Astrocyte (in vitro differentiated cells and primary cell): ENCODE measurements at regions not wholly inside any gene's neighbourhood (a gene's known extent, or its start where the extent isn't known, plus 50 kb on each side); places are given as distances from the start of the nearest gene placed in this dataset.
"Not testable (repeated sequence)": the region's sequence is repeated elsewhere in the genome, so short reads cannot be mapped to it uniquely, and the experiment has no call there.

Experiments
- DNase-seq: peaks from one replicate; pipeline ENCODE4 v3.0.0-alpha.2; 2010; ENCODE audit warnings: low read depth
- FAIRE-seq: peaks from 2 replicates; lab custom pipeline; 2011; peaks lifted over from hg19 to GRCh38; lab: Jason Lieb, UNC
- H2AFZ ChIP-seq: 2 replicates; pipeline ENCODE4 v1.6.0; 2012; ENCODE audit warnings: low read depth, low read length, inconsistent platforms
- H3K27ac ChIP-seq: 2 replicates; pipeline ENCODE4 v1.5.1; 2011; ENCODE audit warnings: low read depth, low read length, inconsistent platforms
- H3K27me3 ChIP-seq: 2 replicates; pipeline ENCODE4 v1.6.0; 2011; ENCODE audit warnings: low read length, inconsistent platforms; ENCODE audit not compliant: insufficient read depth
- H3K36me3 ChIP-seq: 2 replicates; pipeline ENCODE4 v1.5.1; 2011; ENCODE audit warnings: low read length, inconsistent platforms; ENCODE audit not compliant: insufficient read depth
- H3K4me1 ChIP-seq: 2 replicates; pipeline ENCODE4 v1.5.1; 2011; ENCODE audit warnings: low read length, inconsistent platforms; ENCODE audit not compliant: insufficient read depth
- H3K4me2 ChIP-seq: 2 replicates; pipeline ENCODE4 v1.6.0; 2012; ENCODE audit warnings: low read length, inconsistent platforms
- H3K4me3 ChIP-seq: 2 replicates; pipeline ENCODE4 v1.5.1; 2011; ENCODE audit warnings: low read depth, mild to moderate bottlenecking, low read length, inconsistent platforms; ENCODE audit not compliant: insufficient read depth
- H3K79me2 ChIP-seq: 2 replicates; pipeline ENCODE4 v1.6.0; 2012; ENCODE audit warnings: mild to moderate bottlenecking, low read length, inconsistent platforms; ENCODE audit not compliant: insufficient read depth
- H3K9ac ChIP-seq: 2 replicates; pipeline ENCODE4 v1.6.0; 2012; ENCODE audit warnings: mild to moderate bottlenecking, low read length, inconsistent platforms
- H3K9me3 ChIP-seq: 2 replicates; pipeline ENCODE4 v1.5.1; 2012; ENCODE audit warnings: low read depth, mild to moderate bottlenecking, low read length, inconsistent platforms; ENCODE audit not compliant: insufficient read depth
- H4K20me1 ChIP-seq: 2 replicates; pipeline ENCODE4 v1.6.0; 2012; ENCODE audit warnings: low read length, inconsistent platforms; ENCODE audit not compliant: insufficient read depth
- H3K27ac Mint-ChIP-seq: one replicate; pipeline ENCODE4 v1.8.0; 2021; ENCODE audit warnings: mild to moderate bottlenecking, mixed read lengths; ENCODE audit not compliant: unreplicated experiment
- H3K27me3 Mint-ChIP-seq: one replicate; pipeline ENCODE4 v1.8.0; 2021; ENCODE audit warnings: low read depth, mixed read lengths; ENCODE audit not compliant: unreplicated experiment
- H3K36me3 Mint-ChIP-seq: one replicate; pipeline ENCODE4 v1.8.0; 2021; ENCODE audit warnings: low read depth, mixed read lengths; ENCODE audit not compliant: unreplicated experiment
- H3K4me1 Mint-ChIP-seq: one replicate; pipeline ENCODE4 v1.8.0; 2021; ENCODE audit warnings: low read depth, mixed read lengths; ENCODE audit not compliant: unreplicated experiment
- H3K4me3 Mint-ChIP-seq: one replicate; pipeline ENCODE4 v1.8.0; 2021; ENCODE audit warnings: mild to moderate bottlenecking, moderate library complexity, mixed read lengths; ENCODE audit not compliant: unreplicated experiment
- H3K9me3 Mint-ChIP-seq: one replicate; pipeline ENCODE4 v1.8.0; 2021; ENCODE audit warnings: mild to moderate bottlenecking, mixed read lengths; ENCODE audit not compliant: unreplicated experiment
- CTCF ChIP-seq: IDR thresholded peaks from 2 replicates; pipeline ENCODE4 v1.5.1; 2011; ENCODE audit warnings: low read depth, mild to moderate bottlenecking, inconsistent platforms, low read length, moderate library complexity; ENCODE audit not compliant: insufficient read depth
- EZH2 ChIP-seq: IDR thresholded peaks from 2 replicates; pipeline ENCODE4 v1.6.1; 2012; ENCODE audit warnings: mild to moderate bottlenecking, low read length, inconsistent platforms; ENCODE audit not compliant: insufficient read depth

GRCh38 chr12:46970636-46971035, 108.8 kb upstream of the PCED1B start:
- peaks cover 5% of the 10 kb centered on the region for H3K4me1 Mint-ChIP-seq
- Histone ChIP-seq H4K20me1 (no peaks in the 10 kb centered on the region), H3K4me1 (no peaks in the 10 kb centered on the region), H3K4me2 (no peak overlapping the region), H3K9me3 (no peaks in the 10 kb centered on the region), H2AFZ (no peak overlapping the region), H3K9ac (no peak overlapping the region), H3K27ac (no peak overlapping the region), H3K36me3 (no peaks in the 10 kb centered on the region), H3K27me3 (no peaks in the 10 kb centered on the region), H3K4me3 (no peak overlapping the region), H3K79me2 (no peaks in the 10 kb centered on the region)
- H3K36me3 Mint-ChIP-seq, result no peaks in the 10 kb centered on the region
- peaks cover 2% of the 10 kb centered on the region for H3K27me3 Mint-ChIP-seq
- no peak overlapping the region for H3K27ac Mint-ChIP-seq
- no peaks in the 10 kb centered on the region for H3K9me3 Mint-ChIP-seq
- no peak for TF ChIP-seq CTCF
- no peak for TF ChIP-seq EZH2
- FAIRE-seq (no peak), DNase-seq (no peak)
- no peak overlapping the region for H3K4me3 Mint-ChIP-seq

GRCh38 chr12:46973937-46974336, 105.5 kb upstream of the PCED1B start:
- not testable (repeated sequence) for H4K20me1 ChIP-seq, H3K9me3 ChIP-seq, H3K4me2 ChIP-seq, H3K27me3 Mint-ChIP-seq, H3K27me3 ChIP-seq, H3K9me3 Mint-ChIP-seq, H3K4me3 ChIP-seq, H3K4me1 Mint-ChIP-seq, H3K36me3 Mint-ChIP-seq, H3K4me1 ChIP-seq, H3K27ac ChIP-seq, DNase-seq, H3K9ac ChIP-seq, H3K79me2 ChIP-seq, FAIRE-seq, H3K36me3 ChIP-seq, H2AFZ ChIP-seq, H3K27ac Mint-ChIP-seq, H3K4me3 Mint-ChIP-seq

- Histone ChIP-seq H3K27ac (no peak overlapping the region), H3K4me1 (no peaks in the 10 kb centered on the region), H3K9ac (no peak overlapping the region), H3K4me3 (no peak overlapping the region), H3K27me3 (no peaks in the 10 kb centered on the region), H2AFZ (no peak overlapping the region), H3K79me2 (no peaks in the 10 kb centered on the region), H3K4me2 (no peak overlapping the region), H4K20me1 (no peaks in the 10 kb centered on the region), H3K36me3 (no peaks in the 10 kb centered on the region), H3K9me3 (no peaks in the 10 kb centered on the region)
- Mint-ChIP-seq H3K9me3 (peaks cover 8% of the 10 kb centered on the region), H3K27me3 (peaks cover 2% of the 10 kb centered on the region), H3K4me1 (peaks cover 4% of the 10 kb centered on the region), H3K27ac (no peak overlapping the region), H3K4me3 (no peak overlapping the region), H3K36me3 (no peaks in the 10 kb centered on the region)
- DNase-seq (no peak), FAIRE-seq (no peak)
- TF ChIP-seq EZH2, result no peak
- no peak for TF ChIP-seq CTCF
These were observed 101.5 kb upstream of the PCED1B start for GRCh38 chr12:46977871-46978375.
